Small intestine (tissue), 7 donors: ENCODE measurements at regions not wholly inside any gene's neighbourhood (a gene's known extent, or its start where the extent isn't known, plus 50 kb on each side); places are given as distances from the start of the nearest gene placed in this dataset.

Experiments
- DNase-seq, 2 donors: peaks; one replicate each; pipeline versions ENCODE4 v3.0.0 to v3.0.0-alpha.2; 2013
- FAIRE-seq: peaks from 2 replicates; lab custom pipeline; 2012; peaks lifted over from hg19 to GRCh38; lab: Jason Lieb, UNC
- H3K27ac ChIP-seq, 3 donors: one replicate each; pipeline ENCODE4 v1.5.1; 2013; ENCODE audit warnings: low read length in 2 of 3, mild to moderate bottlenecking in 2 of 3, control low read depth in 1 of 3, inconsistent platforms in 1 of 3, low read depth in 1 of 3, moderate library complexity in 1 of 3
- H3K27me3 ChIP-seq, 3 donors: one replicate each; pipeline ENCODE4 v1.6.1; 2013; ENCODE audit warnings: low read length in 3 of 3, inconsistent platforms in 1 of 3; ENCODE audit not compliant: control insufficient read depth in 3 of 3, insufficient read depth in 3 of 3
- H3K36me3 ChIP-seq, 3 donors: one replicate each; pipeline ENCODE4 v1.6.1; 2013; ENCODE audit warnings: low read length in 3 of 3, inconsistent platforms in 1 of 3, low read depth in 1 of 3, mild to moderate bottlenecking in 1 of 3, moderate library complexity in 1 of 3; ENCODE audit not compliant: control insufficient read depth in 3 of 3, insufficient read depth in 2 of 3
- H3K4me1 ChIP-seq, 3 donors: one replicate each; pipeline ENCODE4 v1.6.1; 2013; ENCODE audit warnings: low read length in 2 of 3, inconsistent platforms in 1 of 3, low read depth in 1 of 3, mild to moderate bottlenecking in 1 of 3, moderate library complexity in 1 of 3; ENCODE audit not compliant: control insufficient read depth in 3 of 3, insufficient read depth in 2 of 3
- H3K4me3 ChIP-seq, 3 donors: one replicate each; pipeline ENCODE4 v1.5.1; 2013; ENCODE audit warnings: low read length in 3 of 3, control low read depth in 1 of 3, inconsistent platforms in 1 of 3, low read depth in 1 of 3, mild to moderate bottlenecking in 1 of 3, moderate library complexity in 1 of 3
- H3K9me3 ChIP-seq, 2 donors: one replicate each; pipeline ENCODE4 v1.6.1; 2013; ENCODE audit warnings: low read depth in 1 of 2, low read length in 1 of 2; ENCODE audit not compliant: control insufficient read depth in 2 of 2, insufficient read depth in 1 of 2
- WGBS, 3 donors: extraction: QIAGEN DNeasy Blood & Tissue Kit; methylation state at CpG; one replicate each; pipeline ENCODE4 v1.1.7; 2013; 5-methylcytosine and 5-hydroxymethylcytosine counted together
- donor health status: healthy with polysubstance abuse.
- donor health status: control.
- donor health status: control.
- donor health status: Bipolar disorder and iron deficiency.
- donor health status: healthy.

DNA sequence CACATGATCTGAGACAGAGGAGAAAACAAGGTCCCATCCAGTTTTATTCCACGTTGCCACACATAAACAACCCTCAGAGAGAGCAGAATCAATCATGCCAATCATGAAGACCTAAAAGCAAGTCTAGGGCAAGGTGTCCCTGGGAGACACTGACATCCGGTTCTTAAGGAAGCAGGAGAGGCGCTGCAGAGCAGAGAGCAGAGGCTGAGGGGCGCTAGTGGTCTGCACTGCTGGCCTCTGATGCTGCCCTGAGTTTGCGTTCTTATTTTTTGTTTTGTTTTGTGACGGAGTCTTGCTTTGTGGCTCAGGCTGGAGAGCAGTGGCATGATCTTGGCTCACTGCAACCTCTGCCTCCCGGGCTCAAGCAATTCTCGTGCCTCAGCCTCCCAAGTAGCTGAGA is 83.3 kb downstream of the SMIM21 start:
- 87 to 88% (median 87%) methylated on average over 8 of the region's 8 CpGs for WGBS, 3 donors
- no peak for FAIRE-seq
- Histone ChIP-seq H3K27me3 (no peaks in the 10 kb centered on the region), H3K4me1 (no peaks in the 10 kb centered on the region), H3K4me3 (no peak overlapping the region), H3K36me3 (no peaks in the 10 kb centered on the region), H3K9me3 (no peaks in the 10 kb centered on the region), H3K27ac (no peak overlapping the region)
- no peak for DNase-seq

DNA sequence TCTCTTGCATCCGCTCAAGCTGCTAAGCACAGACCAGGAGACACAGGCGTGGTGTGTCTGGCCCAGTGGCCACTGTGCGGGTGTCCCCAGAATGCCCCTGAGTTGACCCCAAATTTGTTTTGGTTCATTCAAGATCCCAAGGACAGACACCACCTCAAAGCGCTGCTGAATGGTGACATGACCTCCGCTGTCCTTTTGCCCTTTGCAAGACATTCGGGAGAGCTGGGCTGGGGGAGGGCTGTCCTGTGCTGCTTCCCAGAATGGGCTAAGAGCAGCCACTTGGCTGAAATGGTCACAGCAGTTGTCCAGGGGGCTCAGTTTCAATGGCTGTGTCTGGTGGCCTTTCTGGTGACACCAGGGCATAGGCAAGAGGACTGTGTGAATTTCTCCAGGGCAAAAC is 84.1 kb downstream of the SMIM21 start:
- no peaks in the 10 kb centered on the region for H3K36me3 ChIP-seq
- no peak for DNase-seq
- no peaks in the 10 kb centered on the region for H3K9me3 ChIP-seq
- no peak overlapping the region for H3K4me3 ChIP-seq
- no peak overlapping the region for H3K27ac ChIP-seq
- 86 to 92% (median 88%) methylated on average over 6 of the region's 6 CpGs for WGBS, 3 donors
- H3K4me1 ChIP-seq, result no peaks in the 10 kb centered on the region
- no peaks in the 10 kb centered on the region for H3K27me3 ChIP-seq
- FAIRE-seq, result no peak

DNA sequence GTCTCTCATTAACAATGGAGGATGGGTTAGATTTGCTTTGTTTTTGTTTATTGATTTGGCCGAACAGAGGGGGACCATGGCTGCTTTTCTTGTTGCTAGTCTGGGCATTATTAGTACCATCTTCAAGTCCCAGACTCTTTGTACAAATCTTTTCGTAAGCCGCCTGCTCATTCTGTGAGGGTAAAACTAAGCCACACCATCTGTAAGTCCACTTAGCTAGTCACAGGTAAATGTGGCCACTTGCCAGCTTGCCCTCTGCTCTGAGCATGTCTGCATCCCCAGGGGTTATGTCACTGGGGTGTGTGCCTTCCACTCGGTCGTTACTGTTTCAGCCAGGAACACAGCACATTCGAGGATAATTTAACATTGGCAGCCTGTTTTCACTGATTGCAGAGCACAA is 85.6 kb downstream of the SMIM21 start:
- H3K9me3 ChIP-seq, result no peaks in the 10 kb centered on the region
- WGBS, 3 donors, result 63 to 77% (median 71%) methylated on average over 6 of the region's 6 CpGs
- FAIRE-seq (no peak), DNase-seq (no peak)
- H3K4me3 ChIP-seq, result no peak overlapping the region
- no peaks in the 10 kb centered on the region for H3K36me3 ChIP-seq
- no peaks in the 10 kb centered on the region for H3K4me1 ChIP-seq
- H3K27ac ChIP-seq, result no peak overlapping the region
- H3K27me3 ChIP-seq, result no peaks in the 10 kb centered on the region

DNA sequence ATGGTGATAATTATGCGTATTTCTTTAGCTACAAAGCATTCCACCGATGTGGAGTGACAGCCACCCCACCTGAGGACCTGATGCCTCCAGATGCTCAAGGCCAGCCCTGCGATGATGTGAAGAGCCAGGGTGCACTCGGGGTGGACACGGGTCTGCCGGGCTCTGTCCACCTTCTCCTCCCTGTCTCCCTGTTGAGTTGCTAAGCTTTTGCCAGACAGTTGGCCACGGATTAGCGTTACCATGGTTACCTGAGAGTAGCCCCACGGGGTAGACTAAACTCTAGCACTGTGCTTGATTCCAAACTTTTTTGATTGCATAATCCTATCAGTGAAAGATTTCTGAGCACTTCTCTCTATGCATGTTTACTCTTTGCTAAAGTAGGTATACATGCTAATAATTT is 86.2 kb downstream of the SMIM21 start:
- Histone ChIP-seq H3K36me3 (no peaks in the 10 kb centered on the region), H3K4me3 (no peak overlapping the region), H3K27me3 (no peaks in the 10 kb centered on the region), H3K27ac (no peak overlapping the region), H3K4me1 (no peaks in the 10 kb centered on the region), H3K9me3 (no peaks in the 10 kb centered on the region)
- FAIRE-seq (no peak), DNase-seq (no peak)
- WGBS, 3 donors, result 56 to 70% (median 70%) methylated on average over 9 of the region's 9 CpGs

DNA sequence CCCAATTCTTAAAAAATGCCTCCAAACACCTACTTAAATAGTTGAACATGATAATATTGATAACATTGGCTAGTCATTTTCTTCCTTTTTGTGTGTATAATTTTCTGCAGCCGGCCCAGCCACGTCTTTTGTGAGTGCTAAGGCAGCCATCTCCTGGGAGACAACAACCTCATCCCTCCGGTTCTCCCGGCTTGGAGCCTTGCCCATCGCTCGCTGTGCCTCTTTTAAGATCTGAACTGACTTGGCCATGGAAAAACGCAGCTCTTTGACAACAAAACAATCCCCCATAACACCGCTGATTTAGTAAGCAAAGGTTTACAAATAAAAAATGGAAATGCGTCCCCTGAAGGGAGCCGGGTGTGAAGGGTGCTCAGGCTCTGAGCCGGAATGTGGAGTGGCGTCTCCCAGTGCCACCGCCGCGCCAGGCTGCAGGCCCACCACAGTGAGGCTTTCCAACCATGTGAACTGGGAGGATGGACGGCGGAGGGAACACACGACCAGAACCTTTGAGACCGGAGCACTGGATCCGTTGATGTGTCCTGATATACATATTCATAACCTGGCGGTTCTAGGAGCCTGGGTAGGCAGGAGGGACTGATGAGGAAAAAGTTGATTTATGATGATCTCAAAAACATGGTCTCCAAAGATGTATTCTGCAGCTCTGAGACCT is 87.4 kb downstream of the SMIM21 start:
- no peak for DNase-seq
- H3K9me3 ChIP-seq, result no peaks in the 10 kb centered on the region
- H3K4me3 ChIP-seq, result no peak overlapping the region
- WGBS, 3 donors, result 91 to 93% (median 93%) methylated on average over 21 of the region's 21 CpGs
- FAIRE-seq, result no peak
- no peaks in the 10 kb centered on the region for H3K36me3 ChIP-seq
- no peaks in the 10 kb centered on the region for H3K27me3 ChIP-seq
- H3K4me1 ChIP-seq, result no peaks in the 10 kb centered on the region
- no peak overlapping the region for H3K27ac ChIP-seq
